Activated CD4-positive, alpha-beta T cell treated with anti-CD3 and anti-CD28 coated beads, Interleukin-2, amount 10 ng/mL, durations not matched to agents 7 days and 5 days (primary cell): ENCODE measurements at regions not wholly inside any gene's neighbourhood (a gene's known extent, or its start where the extent isn't known, plus 50 kb on each side); places are given as distances from the start of the nearest gene placed in this dataset.

Experiments
- CTCF ChIA-PET: fragments of 350-600 bp; sonication (Branson Sonifier 250); formaldehyde crosslinking; loops from one replicate; lab custom pipeline; 2021; ENCODE audit warnings: antibody characterized with exemption; lab: Charles Lee
- POLR2A ChIA-PET: fragments of 350-600 bp; sonication (Branson Sonifier 250); formaldehyde crosslinking; loops from one replicate; lab custom pipeline; 2021; ENCODE audit warnings: antibody characterized with exemption; lab: Charles Lee
- DNase-seq: peaks from one replicate; pipeline ENCODE4 v3.0.0-alpha.2; 2020
- H3K27ac Mint-ChIP-seq: one replicate; pipeline ENCODE4 v1.8.0; 2021; ENCODE audit warnings: mild to moderate bottlenecking, moderate library complexity, mixed read lengths
- H3K27me3 Mint-ChIP-seq: one replicate; pipeline ENCODE4 v1.8.0; 2021; ENCODE audit warnings: mixed read lengths
- H3K36me3 Mint-ChIP-seq: one replicate; pipeline ENCODE4 v1.8.0; 2021; ENCODE audit warnings: low read depth, mixed read lengths
- H3K4me1 Mint-ChIP-seq: one replicate; pipeline ENCODE4 v1.8.0; 2021; ENCODE audit warnings: mixed read lengths
- H3K4me3 Mint-ChIP-seq: one replicate; pipeline ENCODE4 v1.8.0; 2021; ENCODE audit warnings: mild to moderate bottlenecking, moderate library complexity, mixed read lengths
- H3K9me3 Mint-ChIP-seq: one replicate; pipeline ENCODE4 v1.8.0; 2021; ENCODE audit warnings: mixed read lengths

DNA sequence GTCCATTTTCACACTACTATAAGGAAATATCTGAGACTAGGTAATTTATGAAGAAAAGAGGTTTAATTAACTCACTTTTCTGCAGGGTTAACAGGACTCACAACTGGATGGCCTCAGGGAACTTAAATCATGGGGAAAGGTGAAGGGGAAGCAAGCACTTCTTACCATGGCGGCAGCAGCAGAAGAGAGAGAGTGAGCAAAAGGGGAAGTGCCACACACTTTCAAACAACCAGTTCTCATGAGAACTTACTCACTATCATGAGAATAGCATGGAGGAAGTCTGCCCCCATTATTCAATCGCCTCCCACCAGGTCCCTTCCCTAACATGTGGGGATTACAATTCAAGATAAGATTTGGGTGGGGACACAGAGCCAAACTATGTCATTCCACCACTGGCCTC lies 55.1 kb upstream of the NETO1 start:
- Mint-ChIP-seq H3K27ac (no peak overlapping the region), H3K27me3 (no peaks in the 10 kb centered on the region), H3K36me3 (no peaks in the 10 kb centered on the region), H3K4me1 (no peaks in the 10 kb centered on the region), H3K4me3 (no peak overlapping the region), H3K9me3 (peaks cover 9% of the 10 kb centered on the region)
- ChIA-PET CTCF (no interaction called here), POLR2A (no interaction called here)
- no peak for DNase-seq
